CD4-positive, alpha-beta T cell treated with Interleukin-15 for 1 hour (primary cell): ENCODE measurements at regions not wholly inside any gene's neighbourhood (a gene's known extent, or its start where the extent isn't known, plus 50 kb on each side); places are given as distances from the start of the nearest gene placed in this dataset.

Source experiments
- DNase-seq: peaks from one replicate; pipeline ENCODE4 v3.0.0-alpha.2; 2020

DNA sequence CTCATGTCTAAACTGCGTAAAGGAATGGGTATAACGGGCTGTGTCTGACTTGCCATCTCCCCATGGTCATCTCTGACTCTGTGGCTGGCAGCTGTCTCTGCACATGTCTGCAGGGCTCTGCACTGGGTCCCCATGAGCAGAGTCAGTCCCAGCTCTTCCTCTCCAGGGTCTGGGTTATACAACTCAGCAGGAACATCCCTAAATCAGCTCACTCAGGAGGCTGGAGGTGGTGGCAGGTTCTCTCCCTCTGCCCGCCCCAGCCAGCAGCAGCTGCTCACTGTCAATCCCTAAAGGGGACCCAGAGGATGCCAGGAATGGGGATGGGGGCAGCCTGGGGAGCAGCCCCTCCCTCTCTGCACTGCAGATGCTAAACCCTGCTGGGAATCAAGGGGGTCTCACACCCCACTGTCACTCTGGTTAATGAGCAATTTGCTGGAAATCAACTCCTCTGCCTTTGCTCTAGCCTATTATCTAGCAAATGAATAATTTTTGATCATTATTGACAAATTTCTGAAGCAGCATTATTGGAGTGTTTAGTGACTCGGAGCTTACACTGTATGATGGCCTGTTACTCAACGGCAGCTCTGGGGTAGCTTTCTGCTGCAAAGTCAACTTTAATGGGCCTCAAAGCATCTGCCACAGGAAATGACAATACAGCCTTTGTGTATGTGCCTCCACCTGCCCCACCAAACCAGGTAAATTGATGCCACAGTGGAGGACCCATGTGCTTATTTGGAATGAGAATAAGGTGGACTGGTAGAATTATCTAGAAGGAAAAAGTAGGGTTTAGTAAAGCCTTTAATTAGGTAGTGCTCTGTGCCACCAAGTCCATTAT lies 55.7 kb upstream of the SHANK2 start:
- no peak for DNase-seq

DNA sequence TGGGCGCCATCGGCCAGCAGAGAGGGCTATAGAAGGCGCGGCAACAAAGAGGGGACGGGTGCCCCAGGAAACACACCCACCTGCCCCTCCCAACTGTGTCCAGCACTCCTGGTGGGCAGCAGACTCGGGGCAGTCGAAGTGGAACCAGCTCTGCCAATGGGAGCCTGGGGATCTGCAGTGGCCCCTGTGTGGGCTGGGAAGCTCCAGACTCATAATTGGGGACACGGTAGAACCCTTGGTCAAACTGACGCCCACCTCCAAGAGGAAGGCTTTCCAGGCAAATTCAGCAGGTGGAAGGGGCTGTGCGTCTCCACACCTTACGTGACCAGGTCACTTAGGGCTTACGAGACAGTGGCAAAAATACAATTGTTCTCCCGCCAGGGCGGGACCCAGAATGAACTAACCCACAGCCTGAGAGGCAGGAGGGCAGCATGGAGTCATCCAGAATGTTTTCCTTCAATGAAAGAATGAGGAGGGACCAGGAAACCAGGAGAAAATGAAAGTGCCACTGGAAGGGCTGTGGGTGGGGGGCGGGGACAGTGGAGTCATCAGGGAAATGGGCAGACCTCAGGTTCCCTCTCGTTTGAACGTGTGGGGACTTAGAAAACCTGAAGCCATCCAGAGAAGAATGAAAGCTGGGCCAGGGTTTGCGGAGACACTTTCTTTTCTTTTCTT lies 53.2 kb upstream of the SHANK2 start:
- DNase-seq: no peak

DNA sequence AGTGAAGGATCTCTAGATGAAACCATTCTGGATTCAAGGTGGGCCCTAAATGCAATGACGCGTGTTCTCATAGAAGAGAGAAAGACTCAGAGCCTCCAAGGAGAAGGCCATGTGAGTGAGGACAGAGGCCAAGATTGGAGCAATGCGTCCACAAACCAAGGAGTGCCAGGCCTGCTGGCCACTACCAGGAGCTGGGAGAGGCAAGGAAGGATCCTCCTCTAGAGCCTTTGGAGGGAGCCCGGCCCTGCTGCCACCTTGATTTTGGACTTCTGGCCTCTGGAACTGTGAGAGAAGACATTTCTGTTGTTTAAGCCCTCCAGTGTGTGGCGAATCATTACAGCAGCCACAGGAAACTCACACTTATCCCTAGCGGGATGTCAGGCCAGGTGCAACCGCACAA lies 52.7 kb upstream of the SHANK2 start:
- no peak for DNase-seq

DNA sequence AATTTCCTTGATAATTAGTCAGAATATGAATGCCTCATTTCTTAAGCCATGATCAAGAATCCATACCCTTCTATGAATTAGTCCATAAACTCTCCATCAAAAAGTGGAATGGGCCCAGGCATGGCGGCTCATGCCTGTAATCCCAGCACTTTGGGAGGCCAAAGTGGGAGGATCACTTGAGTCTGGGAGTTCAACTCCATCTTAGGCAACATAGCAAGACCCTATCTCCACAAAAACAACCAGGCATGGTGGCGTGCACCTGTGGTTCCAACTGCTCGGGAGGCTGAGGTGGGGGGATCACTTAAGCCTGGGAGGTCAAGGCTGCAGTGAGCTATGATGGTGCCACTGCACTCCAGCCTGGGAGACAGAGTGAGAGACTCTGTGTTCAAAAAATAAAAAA lies 52.1 kb upstream of the SHANK2 start:
- no peak for DNase-seq

DNA sequence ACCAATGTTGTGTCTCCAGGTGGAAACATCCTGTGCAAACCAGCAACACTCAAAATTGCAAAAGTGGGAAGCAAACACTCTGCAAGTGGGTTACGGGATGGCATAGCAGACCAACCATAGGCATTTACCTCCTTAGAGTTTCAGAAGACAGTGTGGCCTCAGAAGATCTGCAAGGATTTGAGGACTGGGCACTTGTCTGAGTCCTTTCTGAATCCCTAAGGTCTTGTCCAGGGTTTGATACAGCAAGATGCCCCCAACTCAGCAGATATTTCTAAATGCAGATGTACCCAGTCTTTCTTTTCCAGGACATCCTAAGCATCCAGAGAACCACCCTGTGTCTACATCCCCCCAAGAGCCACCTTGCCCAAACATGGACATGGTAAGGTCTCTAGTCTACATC lies 51.7 kb upstream of the SHANK2 start:
- no peak for DNase-seq

DNA sequence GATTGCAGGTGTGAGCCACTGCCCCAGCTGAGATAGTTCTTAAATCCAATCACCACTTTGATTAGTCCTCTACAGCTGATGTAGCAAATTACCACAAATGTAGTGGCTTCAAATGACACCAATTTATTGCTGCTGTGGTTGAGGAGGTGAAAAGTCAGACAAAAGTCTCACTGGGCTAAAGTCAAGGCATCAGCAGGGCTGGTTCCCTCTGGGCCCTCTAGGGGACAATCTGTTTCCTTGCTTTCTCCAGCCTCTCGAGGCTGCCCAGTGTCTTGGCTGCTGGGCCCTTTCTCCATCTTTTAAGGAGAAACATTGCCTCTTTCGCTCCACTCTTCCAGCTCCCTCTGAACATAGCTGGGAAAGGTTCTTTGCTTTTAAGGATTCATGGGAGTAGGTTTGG lies 50.5 kb upstream of the SHANK2 start:
- DNase-seq: no peak

DNA sequence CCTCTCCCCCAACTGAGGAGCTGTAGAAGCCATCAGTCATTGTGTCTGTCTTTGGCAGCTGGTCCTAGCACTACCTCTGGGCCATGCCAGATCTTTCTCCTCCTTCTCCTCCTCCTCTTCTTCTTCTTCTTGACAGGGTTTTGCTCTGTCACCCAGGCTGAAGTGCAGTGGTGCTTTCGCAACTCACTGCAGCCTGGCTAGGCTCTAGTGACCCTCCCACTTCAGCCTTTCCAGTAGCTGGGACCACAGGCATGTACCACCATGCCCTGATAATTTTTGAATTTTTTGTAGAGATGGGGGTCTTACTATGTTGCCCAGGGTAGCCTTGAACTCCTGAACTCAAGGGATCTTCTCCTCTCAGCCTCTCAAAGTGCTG lies 50.1 kb upstream of the SHANK2 start:
- DNase-seq: no peak
